HuH-7 (cell line): ENCODE measurements at regions not wholly inside any gene's neighbourhood (a gene's known extent, or its start where the extent isn't known, plus 50 kb on each side); places are given as distances from the start of the nearest gene placed in this dataset.

Experiments
- DNase-seq: peaks from one replicate; pipeline ENCODE4 v3.0.0; 2011; ENCODE audit warnings: low spot score

- no peak for DNase-seq
Observed at GRCh38 chr6:56345376-56345995, 98.1 kb upstream of the COL21A1 start.

- DNase-seq, result no peak
Observed at GRCh38 chr6:56343295-56343694, 95.9 kb upstream of the COL21A1 start.

GRCh38 chr6:56339524-56339923 lies 92.1 kb upstream of the COL21A1 start:
- DNase-seq, result no peak

- DNase-seq, result no peak
Observed at GRCh38 chr6:56335726-56336125, 88.3 kb upstream of the COL21A1 start.

- DNase-seq, result no peak
Observed at GRCh38 chr6:56334937-56335336, 87.6 kb upstream of the COL21A1 start.

- no peak for DNase-seq
Observed at GRCh38 chr6:56329271-56330050, 82.1 kb upstream of the COL21A1 start.

GRCh38 chr6:56328728-56329090 lies 81.3 kb upstream of the COL21A1 start:
- no peak for DNase-seq

- no peak for DNase-seq
Observed at GRCh38 chr6:56327946-56328727, 80.8 kb upstream of the COL21A1 start.

- no peak for DNase-seq
Observed at GRCh38 chr6:56324396-56324795, 77.0 kb upstream of the COL21A1 start.

- no peak for DNase-seq
Observed at GRCh38 chr6:56318851-56319250, 71.5 kb upstream of the COL21A1 start.

GRCh38 chr6:56314683-56315523 lies 67.5 kb upstream of the COL21A1 start:
- DNase-seq, result peak; percentile 6

GRCh38 chr6:56311533-56312448 lies 64.4 kb upstream of the COL21A1 start:
- DNase-seq, result no peak

GRCh38 chr6:56311061-56311460 lies 63.7 kb upstream of the COL21A1 start:
- no peak for DNase-seq

- no peak for DNase-seq
Observed at GRCh38 chr6:56310241-56310640, 62.9 kb upstream of the COL21A1 start.

GRCh38 chr6:56299916-56300315 lies 52.5 kb upstream of the COL21A1 start:
- DNase-seq, result no peak

- no peak for DNase-seq
Observed at GRCh38 chr6:56297022-56297989, 49.9 kb upstream of the COL21A1 start.
